Effector memory CD8-positive, alpha-beta T cell (primary cell): ENCODE measurements at regions not wholly inside any gene's neighbourhood (a gene's known extent, or its start where the extent isn't known, plus 50 kb on each side); places are given as distances from the start of the nearest gene placed in this dataset.

Experiments
- ATAC-seq: fragments of 150-1000 bp; cut with Tn5 transposase; replicated peaks from 2 replicates; pipeline ENCODE4 v1.10.0; 2021; ENCODE audit warnings: mild to moderate bottlenecking, moderate library complexity
- DNase-seq, 3 experiments: peaks; one replicate each; pipeline ENCODE4 v3.0.0; 2021
- H3K27ac Mint-ChIP-seq, 2 donors: one replicate each; pipeline ENCODE4 v1.8.0; 2022; ENCODE audit warnings: mild to moderate bottlenecking in 2 of 2, mixed read lengths in 2 of 2, moderate library complexity in 2 of 2
- H3K27me3 Mint-ChIP-seq, 2 donors: one replicate each; pipeline ENCODE4 v1.8.0; 2022; ENCODE audit warnings: mixed read lengths in 2 of 2
- H3K36me3 Mint-ChIP-seq: one replicate; pipeline ENCODE4 v1.8.0; 2022; ENCODE audit warnings: mild to moderate bottlenecking, moderate library complexity, mixed read lengths; ENCODE audit not compliant: insufficient read depth
- H3K4me1 Mint-ChIP-seq, 2 donors: one replicate each; pipeline ENCODE4 v1.8.0; 2022; ENCODE audit warnings: low read depth in 2 of 2, mixed read lengths in 2 of 2
- H3K4me3 Mint-ChIP-seq, 2 donors: one replicate each; pipeline ENCODE4 v1.8.0; 2022; ENCODE audit warnings: mild to moderate bottlenecking in 2 of 2, mixed read lengths in 2 of 2, moderate library complexity in 2 of 2
- H3K9me3 Mint-ChIP-seq, 2 donors: one replicate each; pipeline ENCODE4 v1.8.0; 2022; ENCODE audit warnings: mixed read lengths in 2 of 2

- H3K27ac Mint-ChIP-seq, result no peak overlapping the region
- H3K9me3 Mint-ChIP-seq, result no peaks in the 10 kb centered on the region
- H3K4me1 Mint-ChIP-seq, result no peaks in the 10 kb centered on the region
- ATAC-seq, result no peak
- no peaks in the 10 kb centered on the region for H3K36me3 Mint-ChIP-seq
- peaks cover 23 to 28% of the 10 kb centered on the region in 2 donors for H3K27me3 Mint-ChIP-seq
- no peak for DNase-seq
- no peak overlapping the region for H3K4me3 Mint-ChIP-seq
Measured at GRCh38 chr18:45270289-45270771, 344.9 kb upstream of the SLC14A2 start.

- no peaks in the 10 kb centered on the region for H3K36me3 Mint-ChIP-seq
- ATAC-seq, result no peak
- H3K27ac Mint-ChIP-seq, result no peak overlapping the region
Measured at GRCh38 chr18:45274026-45274425, 341.2 kb upstream of the SLC14A2 start.

GRCh38 chr18:45275367-45276113 is 339.7 kb upstream of the SLC14A2 start:
- no peaks in the 10 kb centered on the region for H3K4me1 Mint-ChIP-seq
- H3K27ac Mint-ChIP-seq, result no peak overlapping the region
- no peaks in the 10 kb centered on the region for H3K36me3 Mint-ChIP-seq
- peaks cover 2 to 5% of the 10 kb centered on the region in 2 donors for H3K27me3 Mint-ChIP-seq
- no peaks in the 10 kb centered on the region for H3K9me3 Mint-ChIP-seq
- H3K4me3 Mint-ChIP-seq, result no peak overlapping the region
- ATAC-seq, result no peak
- peak; percentile 2 to 15 (median 3) for DNase-seq

More at GRCh38 chr18:45274026-45274425, 341.2 kb upstream of the SLC14A2 start:
- no peak overlapping the region for H3K4me3 Mint-ChIP-seq
- no peaks in the 10 kb centered on the region for H3K27me3 Mint-ChIP-seq
- no peak for DNase-seq
- no peaks in the 10 kb centered on the region for H3K4me1 Mint-ChIP-seq
- no peaks in the 10 kb centered on the region for H3K9me3 Mint-ChIP-seq

GRCh38 chr18:45276878-45277277 is 338.4 kb upstream of the SLC14A2 start:
- DNase-seq, result no peak
- Mint-ChIP-seq H3K36me3 (no peaks in the 10 kb centered on the region), H3K9me3 (no peaks in the 10 kb centered on the region), H3K4me1 (no peaks in the 10 kb centered on the region), H3K27me3 (peaks cover 9 to 16% of the 10 kb centered on the region in 2 donors), H3K27ac (no peak overlapping the region), H3K4me3 (no peak overlapping the region)
- no peak for ATAC-seq

GRCh38 chr18:45277908-45278307 is 337.4 kb upstream of the SLC14A2 start:
- no peak overlapping the region for H3K27ac Mint-ChIP-seq
- DNase-seq (no peak), ATAC-seq (no peak)
- H3K27me3 Mint-ChIP-seq, result peaks cover 9 to 17% of the 10 kb centered on the region in 2 donors
- no peaks in the 10 kb centered on the region for H3K9me3 Mint-ChIP-seq
- H3K4me1 Mint-ChIP-seq, result no peaks in the 10 kb centered on the region
- H3K36me3 Mint-ChIP-seq, result no peaks in the 10 kb centered on the region
- no peak overlapping the region for H3K4me3 Mint-ChIP-seq

- Mint-ChIP-seq H3K4me1 (no peaks in the 10 kb centered on the region), H3K27me3 (peaks cover 9 to 23% of the 10 kb centered on the region in 2 donors), H3K36me3 (no peaks in the 10 kb centered on the region), H3K9me3 (no peaks in the 10 kb centered on the region), H3K4me3 (no peak overlapping the region), H3K27ac (no peak overlapping the region)
- no peak for ATAC-seq
- no peak for DNase-seq
Measured at GRCh38 chr18:45280481-45281276, 334.6 kb upstream of the SLC14A2 start.

- no peak for ATAC-seq
Measured at GRCh38 chr18:45282101-45282812, 333.0 kb upstream of the SLC14A2 start.

GRCh38 chr18:45284174-45284573 is 331.1 kb upstream of the SLC14A2 start:
- no peak for ATAC-seq
- Mint-ChIP-seq H3K4me1 (no peaks in the 10 kb centered on the region), H3K36me3 (no peaks in the 10 kb centered on the region), H3K27ac (no peak overlapping the region), H3K9me3 (no peaks in the 10 kb centered on the region), H3K4me3 (no peak overlapping the region), H3K27me3 (peaks cover 33 to 44% of the 10 kb centered on the region in 2 donors)
- DNase-seq, result no peak

More at GRCh38 chr18:45282101-45282812, 333.0 kb upstream of the SLC14A2 start:
- peaks cover 14 to 33% of the 10 kb centered on the region in 2 donors for H3K27me3 Mint-ChIP-seq
- no peak overlapping the region for H3K4me3 Mint-ChIP-seq
- no peaks in the 10 kb centered on the region for H3K36me3 Mint-ChIP-seq
- DNase-seq, result no peak
- H3K4me1 Mint-ChIP-seq, result no peaks in the 10 kb centered on the region
- no peak overlapping the region for H3K27ac Mint-ChIP-seq
- H3K9me3 Mint-ChIP-seq, result no peaks in the 10 kb centered on the region

- H3K4me1 Mint-ChIP-seq, result no peaks in the 10 kb centered on the region
- H3K9me3 Mint-ChIP-seq, result no peaks in the 10 kb centered on the region
- peaks cover 40 to 49% of the 10 kb centered on the region in 2 donors for H3K27me3 Mint-ChIP-seq
- no peak for ATAC-seq
- H3K27ac Mint-ChIP-seq, result no peak overlapping the region
- DNase-seq, result no peak
- no peak overlapping the region for H3K4me3 Mint-ChIP-seq
- H3K36me3 Mint-ChIP-seq, result no peaks in the 10 kb centered on the region
Measured at GRCh38 chr18:45284851-45285250, 330.4 kb upstream of the SLC14A2 start.

- no peaks in the 10 kb centered on the region for H3K9me3 Mint-ChIP-seq
- H3K27me3 Mint-ChIP-seq, result peaks cover 44 to 50% of the 10 kb centered on the region in 2 donors
- no peak overlapping the region for H3K4me3 Mint-ChIP-seq
Measured at GRCh38 chr18:45285251-45285650, 330.0 kb upstream of the SLC14A2 start.

GRCh38 chr18:45286431-45286830 is 328.8 kb upstream of the SLC14A2 start:
- no peak overlapping the region for H3K27ac Mint-ChIP-seq
- no peaks in the 10 kb centered on the region for H3K36me3 Mint-ChIP-seq
- no peak overlapping the region for H3K4me3 Mint-ChIP-seq
- ATAC-seq (no peak), DNase-seq (no peak)
- H3K9me3 Mint-ChIP-seq, result no peaks in the 10 kb centered on the region
- H3K4me1 Mint-ChIP-seq, result no peaks in the 10 kb centered on the region
- H3K27me3 Mint-ChIP-seq, result peaks cover 40 to 45% of the 10 kb centered on the region in 2 donors

More at GRCh38 chr18:45285251-45285650, 330.0 kb upstream of the SLC14A2 start:
- no peak overlapping the region for H3K27ac Mint-ChIP-seq
- no peaks in the 10 kb centered on the region for H3K4me1 Mint-ChIP-seq
- DNase-seq, result no peak
- H3K36me3 Mint-ChIP-seq, result no peaks in the 10 kb centered on the region
- ATAC-seq, result no peak

- no peak for DNase-seq
- no peak overlapping the region for H3K4me3 Mint-ChIP-seq
- no peak overlapping the region for H3K27ac Mint-ChIP-seq
- H3K27me3 Mint-ChIP-seq, result peaks cover 40 to 49% of the 10 kb centered on the region in 2 donors
- ATAC-seq, result no peak
- H3K4me1 Mint-ChIP-seq, result no peaks in the 10 kb centered on the region
- H3K9me3 Mint-ChIP-seq, result no peaks in the 10 kb centered on the region
- no peaks in the 10 kb centered on the region for H3K36me3 Mint-ChIP-seq
Measured at GRCh38 chr18:45287531-45287930, 327.7 kb upstream of the SLC14A2 start.

GRCh38 chr18:45290364-45290763 is 324.9 kb upstream of the SLC14A2 start:
- ATAC-seq (no peak), DNase-seq (no peak)
- H3K4me3 Mint-ChIP-seq, result no peak overlapping the region
- H3K9me3 Mint-ChIP-seq, result no peaks in the 10 kb centered on the region
- peaks cover 42 to 56% of the 10 kb centered on the region in 2 donors for H3K27me3 Mint-ChIP-seq
- no peak overlapping the region for H3K27ac Mint-ChIP-seq
- H3K4me1 Mint-ChIP-seq, result no peaks in the 10 kb centered on the region
- no peaks in the 10 kb centered on the region for H3K36me3 Mint-ChIP-seq
